OCI-LY7 (cell line): ENCODE measurements at regions not wholly inside any gene's neighbourhood (a gene's known extent, or its start where the extent isn't known, plus 50 kb on each side); places are given as distances from the start of the nearest gene placed in this dataset.

Experiments used
- CTCF ChIP-seq: fragments of 200-600 bp; sonication (generic); conservative IDR thresholded peaks from 2 replicates; pipeline ENCODE4 v1.5.1; 2014; ENCODE audit warnings: mild to moderate bottlenecking, antibody characterized with exemption, low read length, moderate library complexity, mixed read lengths
- EZH2phosphoT487 ChIP-seq: fragments of 200-600 bp; sonication (generic); IDR thresholded peaks from 2 replicates; pipeline ENCODE4 v1.6.1; 2018; ENCODE audit warnings: low read depth, borderline replicate concordance, mild to moderate bottlenecking, mixed run types, antibody characterized with exemption, low read length, moderate library complexity, mixed read lengths

- no peak for TF ChIP-seq CTCF
- TF ChIP-seq EZH2phosphoT487: no peak
Observed at GRCh38 chr15:59940456-59940855, 63.7 kb upstream of the FOXB1 start.
